ENCODE measurements at regions not wholly inside any gene's neighbourhood (a gene's known extent, or its start where the extent isn't known, plus 50 kb on each side); places are given as distances from the start of the nearest gene placed in this dataset.
A peak's percentile ranks its signal among the peaks of the same experiment; 100 is the strongest.
"Not testable (repeated sequence)": the region's sequence is repeated elsewhere in the genome, so short reads cannot be mapped to it uniquely, and the experiment has no call there.

GRCh38 chrX:53883196-53883595, 161.1 kb downstream of the PHF8 start:
- no peak for DNase-seq (ENCODE audit: low read depth)

- peak; percentile 20 for DNase-seq (ENCODE audit: low read depth)
These were observed 161.9 kb downstream of the PHF8 start for GRCh38 chrX:53882331-53882730.

GRCh38 chrX:53880786-53881185, 163.5 kb downstream of the PHF8 start:
- DNase-seq (ENCODE audit: low read depth), result not testable (repeated sequence)

GRCh38 chrX:53859890-53860289, 173.4 kb upstream of the HUWE1 start:
- DNase-seq (ENCODE audit: low read depth), result no peak

- no peak for DNase-seq (ENCODE audit: low read depth)
These were observed 145.4 kb upstream of the HUWE1 start for GRCh38 chrX:53831662-53832635.

GRCh38 chrX:53824686-53825085, 138.2 kb upstream of the HUWE1 start:
- no peak for DNase-seq (ENCODE audit: low read depth)

GRCh38 chrX:53818115-53818514, 131.6 kb upstream of the HUWE1 start:
- DNase-seq (ENCODE audit: low read depth), result not testable (repeated sequence)

- DNase-seq (ENCODE audit: low read depth), result no peak
These were observed 131.0 kb upstream of the HUWE1 start for GRCh38 chrX:53817548-53817947.

GRCh38 chrX:53813670-53814440, 127.3 kb upstream of the HUWE1 start:
- no peak for DNase-seq (ENCODE audit: low read depth)

GRCh38 chrX:53798281-53798680, 111.8 kb upstream of the HUWE1 start:
- no peak for DNase-seq (ENCODE audit: low read depth)

- DNase-seq (ENCODE audit: low read depth), result no peak
These were observed 109.1 kb upstream of the HUWE1 start for GRCh38 chrX:53795576-53795975.

GRCh38 chrX:53794181-53794580, 107.7 kb upstream of the HUWE1 start:
- no peak for DNase-seq (ENCODE audit: low read depth)

GRCh38 chrX:53768865-53769264, 82.3 kb upstream of the HUWE1 start:
- no peak for DNase-seq (ENCODE audit: low read depth)

GRCh38 chrX:53768451-53768850, 81.9 kb upstream of the HUWE1 start:
- DNase-seq (ENCODE audit: low read depth), result no peak

- DNase-seq (ENCODE audit: low read depth), result no peak
These were observed 81.0 kb upstream of the HUWE1 start for GRCh38 chrX:53767544-53767943.

GRCh38 chrX:53757181-53757580, 70.7 kb upstream of the HUWE1 start:
- DNase-seq (ENCODE audit: low read depth), result not testable (repeated sequence)

- DNase-seq (ENCODE audit: low read depth), result no peak
These were observed 60.2 kb upstream of the HUWE1 start for GRCh38 chrX:53746718-53747117.

GRCh38 chrX:53743244-53743643, 56.7 kb upstream of the HUWE1 start:
- no peak for DNase-seq (ENCODE audit: low read depth)

- no peak for DNase-seq (ENCODE audit: low read depth)
These were observed 51.9 kb upstream of the HUWE1 start for GRCh38 chrX:53738370-53738906.
